GM12878 (cell line): ENCODE measurements at regions not wholly inside any gene's neighbourhood (a gene's known extent, or its start where the extent isn't known, plus 50 kb on each side); places are given as distances from the start of the nearest gene placed in this dataset.

ENCODE experiments used
- ATAC-seq: fragments of 200-7000 bp; cut with Tn5 transposase; 3 replicates; pipeline ENCODE4 v1.9.1; 2020; ENCODE audit warnings: mild to moderate bottlenecking, moderate library complexity
- BruUV-seq: library from RNA; stranded (reverse); fragments of 400-500 nt; replicated peaks from 2 replicates; lab custom pipeline; 2021; lab: Mats Ljungman, UMichigan
- CTCF ChIA-PET: fragments of 300-600 bp; sonication (Branson Sonifier 250); formaldehyde crosslinking; extraction: SDS; loops from one replicate; lab custom pipeline; 2021; ENCODE audit warnings: inconsistent platforms; lab: Yijun Ruan, JAX
- POLR2A ChIA-PET: fragments of 350-600 bp; formaldehyde crosslinking; extraction: SDS; loops from one replicate; lab custom pipeline; 2021; ENCODE audit warnings: inconsistent platforms; lab: Charles Lee
- RAD21 ChIA-PET: fragments of 300-600 bp; sonication (Branson Sonifier 250); formaldehyde crosslinking; loops from one replicate; lab custom pipeline; 2023; ENCODE audit warnings: antibody characterized with exemption; ENCODE audit not compliant: unreplicated experiment; lab: Charles Lee
- SMC1A ChIA-PET: fragments of 300-600 bp; sonication (Branson Sonifier 250); formaldehyde crosslinking; loops from one replicate; lab custom pipeline; 2023; ENCODE audit not compliant: unreplicated experiment, uncharacterized antibody; lab: Charles Lee
- DNase-seq: peaks from one replicate; pipeline ENCODE4 v3.0.0-alpha.2; 2011; ENCODE audit warnings: low read depth, low spot score
- FAIRE-seq: peaks from 3 replicates; lab custom pipeline; 2011; peaks lifted over from hg19 to GRCh38; lab: Jason Lieb, UNC
- H2AFZ ChIP-seq: 2 replicates; pipeline ENCODE4 v1.6.0; 2011; ENCODE audit warnings: low read depth, low read length, control low read depth; ENCODE audit not compliant: control insufficient read depth
- H3K27ac ChIP-seq: 2 replicates; pipeline ENCODE4 v1.5.1; 2011; ENCODE audit warnings: control low read depth; ENCODE audit not compliant: control insufficient read depth, insufficient read depth
- H3K27me3 ChIP-seq, 2 experiments: replicated peaks in 1 of 2; 2 replicates each; pipeline versions ENCODE4 v1.6.0 to v1.6.1; 2011; ENCODE audit warnings: low read length in 1 of 2; ENCODE audit not compliant: control insufficient read depth in 2 of 2, insufficient read depth in 2 of 2
- H3K36me3 ChIP-seq, 2 experiments: 2 replicates each; pipeline ENCODE4 v1.5.1; 2011; ENCODE audit warnings: low read length in 1 of 2; ENCODE audit not compliant: control insufficient read depth in 2 of 2, insufficient read depth in 2 of 2
- H3K4me1 ChIP-seq: 2 replicates; pipeline ENCODE4 v1.6.1; 2011; ENCODE audit warnings: mild to moderate bottlenecking, low read length, moderate library complexity, mixed read lengths; ENCODE audit not compliant: control insufficient read depth, insufficient read depth
- H3K4me2 ChIP-seq: 2 replicates; pipeline ENCODE4 v1.6.0; 2011; ENCODE audit warnings: control low read depth; ENCODE audit not compliant: control insufficient read depth, insufficient read depth
- H3K4me3 ChIP-seq: fragments of 200-600 bp; sonication (generic); 2 replicates; pipeline ENCODE4 v1.5.1; 2016
- H3K79me2 ChIP-seq: 2 replicates; pipeline ENCODE4 v1.6.0; 2011; ENCODE audit warnings: low read length; ENCODE audit not compliant: control insufficient read depth, insufficient read depth
- H3K9ac ChIP-seq: 2 replicates; pipeline ENCODE4 v1.8.0; 2011; ENCODE audit warnings: low read length, control low read depth, mixed read lengths; ENCODE audit not compliant: control insufficient read depth, insufficient read depth
- H3K9me3 ChIP-seq: replicated peaks from 3 replicates; pipeline ENCODE4 v1.5.1; 2011; ENCODE audit warnings: mild to moderate bottlenecking, low read length; ENCODE audit not compliant: control insufficient read depth, insufficient read depth
- H4K20me1 ChIP-seq: 2 replicates; pipeline ENCODE4 v1.6.0; 2011; ENCODE audit not compliant: control insufficient read depth, insufficient read depth
- ELK1 ChIP-seq: IDR thresholded peaks from 2 replicates; pipeline ENCODE4 v1.6.1; 2012; ENCODE audit warnings: low read depth, low read length, improper control_type of control experiment
- GABPA ChIP-seq: IDR thresholded peaks from 2 replicates; pipeline ENCODE4 v1.6.1; 2014; ENCODE audit warnings: antibody characterized with exemption, low read depth, mild to moderate bottlenecking, inconsistent platforms
- MYC ChIP-seq: IDR thresholded peaks from 2 replicates; pipeline ENCODE4 v1.6.1; 2011; ENCODE audit warnings: mild to moderate bottlenecking, low read length, moderate library complexity, inconsistent platforms; ENCODE audit not compliant: insufficient read depth, insufficient replicate concordance, insufficient read length, severe bottlenecking
- NKRF ChIP-seq: fragments of 450-650 bp; conservative IDR thresholded peaks from 2 replicates; pipeline ENCODE4 v1.6.1; 2017; ENCODE audit warnings: mild to moderate bottlenecking, moderate library complexity
- RBBP5 ChIP-seq: fragments of 200-600 bp; sonication (generic); conservative IDR thresholded peaks from 2 replicates; pipeline ENCODE4 v1.6.1; 2016
- SRF ChIP-seq, 2 experiments: IDR thresholded peaks; 2 replicates each; pipeline ENCODE4 v1.6.1; 2011; ENCODE audit warnings: low read depth in 2 of 2, low read length in 2 of 2, mild to moderate bottlenecking in 1 of 2, moderate library complexity in 1 of 2
- WRNIP1 ChIP-seq: IDR thresholded peaks from 2 replicates; pipeline ENCODE4 v1.6.1; 2011; ENCODE audit warnings: low read depth, low read length, improper control_type of control experiment, borderline replicate concordance
- in situ Hi-C: fragments of 300-500 bp; cut with MboI; formaldehyde crosslinking; loops from 9 replicates; pipeline ENCODE4 v1.14.3; 2018; ENCODE audit warnings: mixed read lengths
- intact Hi-C: fragments of 100-400 bp; cut with micrococcal nuclease; formaldehyde crosslinking; loops from one replicate; pipeline ENCODE4 v1.14.2; 2022; ENCODE audit not compliant: unreplicated experiment

GRCh38 chr2:149984311-149984710 lies 396.7 kb upstream of the MMADHC start:
- Histone ChIP-seq H3K9ac (no peak overlapping the region), H3K9me3 (no peaks in the 10 kb centered on the region), H3K4me2 (no peak overlapping the region)
- intact Hi-C loops, result no loop called here
- no peak for DNase-seq
- no peak for FAIRE-seq
- BruUV-seq, result no TSS peak
- no peak for TF ChIP-seq MYC
- no peak for TF ChIP-seq GABPA
- TF ChIP-seq RBBP5, result no peak
- no peak for TF ChIP-seq ELK1
- no peak for TF ChIP-seq NKRF
- TF ChIP-seq WRNIP1, result no peak
- no peak for TF ChIP-seq SRF (IDR thresholded peaks at IDR 0.05; ENCODE audit: low read depth in 2 of 2, low read length in 2 of 2)
- TF ChIP-seq, all 136 proteins: peak for 0
- ChIA-PET SMC1A (no interaction called here), RAD21 (no interaction called here), CTCF (no interaction called here), POLR2A (interaction anchor here (0.7 kb wide), 1 partner anchor 13 kb away, joined by 3 read pairs; no protein-coding TSS in a partner anchor)
- no peaks in the 10 kb centered on the region for H3K79me2 ChIP-seq
- ATAC-seq, result no peak
- H3K4me3 ChIP-seq, result no peak overlapping the region
- H3K4me1 ChIP-seq, result no peaks in the 10 kb centered on the region
- in situ Hi-C loops, result no loop called here
- no peak overlapping the region for H3K27ac ChIP-seq
- H3K36me3 ChIP-seq, result no peaks in the 10 kb centered on the region
- no peak overlapping the region for H2AFZ ChIP-seq
- H4K20me1 ChIP-seq, result no peaks in the 10 kb centered on the region
- H3K27me3 ChIP-seq, result no peaks in the 10 kb centered on the region
